Calu3 (cell line): ENCODE measurements at regions not wholly inside any gene's neighbourhood (a gene's known extent, or its start where the extent isn't known, plus 50 kb on each side); places are given as distances from the start of the nearest gene placed in this dataset.
"Not testable (repeated sequence)": the region's sequence is repeated elsewhere in the genome, so short reads cannot be mapped to it uniquely, and the experiment has no call there.

Experiments
- BruUV-seq: library from RNA; stranded (reverse); fragments of 400-500 nt; replicated peaks from 2 replicates; lab custom pipeline; 2021; lab: Mats Ljungman, UMichigan
- CTCF ChIA-PET: fragments of 300-600 bp; sonication (Branson Sonifier 250); formaldehyde crosslinking; loops from one replicate; lab custom pipeline; 2022; ENCODE audit warnings: antibody characterized with exemption; lab: Charles Lee
- DNase-seq: peaks from one replicate; pipeline ENCODE4 v3.0.0; 2022
- H3K27ac Mint-ChIP-seq: one replicate; pipeline ENCODE4 v1.8.0; 2022; ENCODE audit warnings: mixed read lengths; ENCODE audit not compliant: unreplicated experiment
- H3K27me3 Mint-ChIP-seq: one replicate; pipeline ENCODE4 v1.8.0; 2022; ENCODE audit warnings: mixed read lengths; ENCODE audit not compliant: unreplicated experiment
- H3K36me3 Mint-ChIP-seq: one replicate; pipeline ENCODE4 v1.8.0; 2022; ENCODE audit warnings: mild to moderate bottlenecking, moderate library complexity, mixed read lengths; ENCODE audit not compliant: insufficient read depth, unreplicated experiment
- H3K4me1 Mint-ChIP-seq: one replicate; pipeline ENCODE4 v1.8.0; 2022; ENCODE audit warnings: mild to moderate bottlenecking, low read depth, mixed read lengths; ENCODE audit not compliant: unreplicated experiment
- H3K4me3 Mint-ChIP-seq: one replicate; pipeline ENCODE4 v1.8.0; 2022; ENCODE audit warnings: mild to moderate bottlenecking, low read depth, moderate library complexity, mixed read lengths; ENCODE audit not compliant: unreplicated experiment
- H3K9me3 Mint-ChIP-seq: one replicate; pipeline ENCODE4 v1.8.0; 2022; ENCODE audit warnings: low read depth, mixed read lengths; ENCODE audit not compliant: unreplicated experiment
- CTCF ChIP-seq: fragments of 200-600 bp; IDR thresholded peaks from one replicate; pipeline ENCODE4 v1.8.0; 2022; ENCODE audit warnings: antibody characterized with exemption; ENCODE audit not compliant: unreplicated experiment
- intact Hi-C: fragments of 100-400 bp; cut with micrococcal nuclease; formaldehyde crosslinking; loops from one replicate; pipeline ENCODE4 v1.10.0; 2022; ENCODE audit not compliant: unreplicated experiment

GRCh38 chr4:103493450-103494159, 226.2 kb downstream of the TACR3 start:
- DNase-seq = peak; percentile 13
- intact Hi-C loops = no loop called here
- TF ChIP-seq CTCF = no peak
- Mint-ChIP-seq H3K36me3 (peaks cover 5% of the 10 kb centered on the region), H3K4me1 (peaks cover 17% of the 10 kb centered on the region), H3K4me3 (no peak overlapping the region), H3K27ac (no peak overlapping the region), H3K9me3 (no peaks in the 10 kb centered on the region), H3K27me3 (no peaks in the 10 kb centered on the region)
- BruUV-seq = no TSS peak
- CTCF ChIA-PET = interaction anchor here (1.5 kb wide), 1 partner anchor 10 kb away, joined by 4 read pairs; no protein-coding TSS in a partner anchor

- H3K27ac Mint-ChIP-seq, H3K36me3 Mint-ChIP-seq, H3K4me3 Mint-ChIP-seq, intact Hi-C loops, DNase-seq, H3K27me3 Mint-ChIP-seq, CTCF ChIA-PET, H3K9me3 Mint-ChIP-seq, BruUV-seq, H3K4me1 Mint-ChIP-seq: not testable (repeated sequence)
These were observed 234.5 kb downstream of the TACR3 start for GRCh38 chr4:103485296-103485695.

- intact Hi-C loops = no loop called here
- no peaks in the 10 kb centered on the region for H3K27me3 Mint-ChIP-seq
- H3K27ac Mint-ChIP-seq = no peak overlapping the region
- no peak for TF ChIP-seq CTCF
- no peaks in the 10 kb centered on the region for H3K4me1 Mint-ChIP-seq
- BruUV-seq = no TSS peak
- CTCF ChIA-PET = interaction anchor here (0.9 kb wide), 1 partner anchor 9 kb away, joined by 4 read pairs; no protein-coding TSS in a partner anchor
- no peak overlapping the region for H3K4me3 Mint-ChIP-seq
- H3K36me3 Mint-ChIP-seq = no peaks in the 10 kb centered on the region
- peaks cover 6% of the 10 kb centered on the region for H3K9me3 Mint-ChIP-seq
- DNase-seq = no peak
These were observed 235.3 kb downstream of the TACR3 start for GRCh38 chr4:103484521-103484920.

GRCh38 chr4:103482893-103483292, 236.9 kb downstream of the TACR3 start:
- BruUV-seq = no TSS peak
- Mint-ChIP-seq H3K4me3 (no peak overlapping the region), H3K4me1 (no peaks in the 10 kb centered on the region), H3K27ac (no peak overlapping the region), H3K27me3 (no peaks in the 10 kb centered on the region), H3K36me3 (no peaks in the 10 kb centered on the region), H3K9me3 (peaks cover 6% of the 10 kb centered on the region)
- DNase-seq = no peak
- CTCF ChIA-PET = no interaction called here
- TF ChIP-seq CTCF = no peak
- intact Hi-C loops = no loop called here

GRCh38 chr4:103482471-103482870, 237.3 kb downstream of the TACR3 start:
- no peaks in the 10 kb centered on the region for H3K36me3 Mint-ChIP-seq
- intact Hi-C loops = no loop called here
- H3K27ac Mint-ChIP-seq = no peak overlapping the region
- CTCF ChIA-PET = no interaction called here
- H3K4me3 Mint-ChIP-seq = no peak overlapping the region
- BruUV-seq = no TSS peak
- no peak for DNase-seq
- no peaks in the 10 kb centered on the region for H3K4me1 Mint-ChIP-seq
- no peaks in the 10 kb centered on the region for H3K27me3 Mint-ChIP-seq
- H3K9me3 Mint-ChIP-seq = peaks cover 3% of the 10 kb centered on the region
- no peak for TF ChIP-seq CTCF
